ENCODE measurements at regions not wholly inside any gene's neighbourhood (a gene's known extent, or its start where the extent isn't known, plus 50 kb on each side); places are given as distances from the start of the nearest gene placed in this dataset.

DNA sequence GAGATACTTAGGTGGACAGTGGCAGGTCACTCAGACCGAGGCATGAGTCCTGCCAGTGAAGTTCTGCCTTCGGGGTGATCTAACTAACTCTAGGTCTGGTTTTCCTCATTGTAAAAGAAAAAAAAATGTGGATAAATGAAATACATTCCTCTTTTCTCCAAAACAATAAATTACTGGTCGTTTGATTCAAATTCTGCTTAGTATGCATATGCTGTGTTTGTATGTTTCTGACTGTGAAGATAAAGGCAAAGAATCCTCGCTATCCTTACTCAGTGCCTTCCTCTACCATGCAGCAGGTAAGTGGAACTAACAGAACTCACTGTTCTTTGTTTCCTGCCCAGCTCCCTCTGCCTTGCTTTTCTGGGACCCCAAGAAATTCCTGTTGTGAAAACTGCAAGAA lies 330.1 kb downstream of the SUCLG1 start:
- TF ChIP-seq CTCF (IDR thresholded peaks at IDR 0.05; ENCODE audit: borderline replicate concordance, extremely low read depth, low read length, poor library complexity, severe bottlenecking) (no peak), EZH2 (IDR thresholded peaks at IDR 0.05; ENCODE audit: borderline replicate concordance, low read depth, low read length, severe bottlenecking) (no peak)
